HG03520 (cell line): ENCODE measurements at regions not wholly inside any gene's neighbourhood (a gene's known extent, or its start where the extent isn't known, plus 50 kb on each side); places are given as distances from the start of the nearest gene placed in this dataset.

Source experiments
- ATAC-seq: cut with Tn5 transposase; IDR thresholded peaks from one replicate; pipeline ENCODE4 v1.9.1; 2021; ENCODE audit warnings: mild to moderate bottlenecking, moderate library complexity; ENCODE audit not compliant: unreplicated experiment

DNA sequence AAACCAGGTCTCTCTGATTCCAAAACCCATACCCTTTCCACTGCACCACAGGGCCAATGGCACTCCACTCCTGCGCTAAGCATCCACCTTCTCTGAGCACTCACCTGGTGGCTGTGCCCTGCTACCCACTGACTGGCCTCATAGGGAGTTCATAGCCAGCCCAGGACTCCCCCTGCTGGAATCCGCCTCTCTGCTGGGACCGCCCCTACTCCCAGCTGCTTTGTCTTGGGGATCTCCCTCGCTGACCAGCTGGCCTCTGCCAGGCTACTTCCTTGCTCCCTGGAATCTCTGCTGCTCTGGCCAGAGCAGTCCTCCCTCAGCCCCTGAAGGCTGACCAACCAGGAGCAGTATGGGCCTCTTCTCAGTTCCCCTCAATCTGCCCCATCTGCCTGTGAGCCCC lies 129.7 kb downstream of the FAXC start:
- ATAC-seq, result peak; percentile 89

DNA sequence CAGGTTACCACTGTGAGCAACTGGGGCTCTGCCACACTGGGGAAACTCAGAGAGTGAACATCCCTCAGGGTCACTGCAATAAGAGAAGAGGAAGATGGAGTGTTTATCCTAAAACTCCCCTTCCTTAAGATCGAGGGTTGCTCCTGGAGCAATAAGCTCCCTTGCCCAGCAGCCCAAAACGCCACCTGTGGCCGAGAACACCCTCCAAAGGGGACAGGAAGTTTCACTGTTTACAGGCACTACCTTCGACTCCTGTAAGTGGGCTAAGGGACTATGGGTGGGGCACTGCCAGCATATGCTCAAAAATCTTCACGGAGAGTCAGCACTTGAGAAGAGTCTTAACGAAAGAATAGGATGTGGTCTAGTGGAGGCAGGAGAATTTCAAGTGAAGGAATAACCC lies 132.5 kb downstream of the FAXC start:
- no peak for ATAC-seq

DNA sequence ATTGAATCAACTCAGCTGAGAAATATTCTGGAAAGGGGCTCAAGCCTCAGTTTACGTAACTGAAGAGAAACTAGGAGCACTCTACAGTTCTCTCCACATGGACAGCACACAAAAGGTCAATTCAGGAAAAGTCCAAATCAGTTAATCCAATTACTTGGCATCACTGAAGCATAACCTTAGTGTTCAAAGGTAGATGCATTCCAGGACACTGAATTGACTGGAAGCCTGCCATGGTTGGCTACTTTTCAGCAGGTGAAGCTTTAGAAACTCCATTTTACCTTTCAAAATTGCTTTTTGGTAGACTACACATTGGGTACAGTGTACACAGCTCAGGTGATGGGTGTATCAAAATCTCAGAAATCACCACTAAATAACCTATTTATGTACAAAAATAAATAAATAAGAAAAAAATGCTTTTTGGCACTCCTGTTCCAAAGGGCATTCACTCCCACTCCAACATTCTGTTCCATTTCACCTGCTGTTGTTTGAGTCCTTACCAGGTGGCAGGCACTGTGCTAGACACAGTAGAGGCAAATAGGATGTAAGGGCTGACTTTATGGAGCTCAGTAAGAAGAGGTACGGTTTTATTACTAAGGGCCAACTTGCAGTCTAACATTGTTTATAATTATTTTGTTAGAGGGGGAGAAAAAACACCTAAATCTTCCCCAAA lies 153.4 kb downstream of the FAXC start:
- ATAC-seq, result no peak

DNA sequence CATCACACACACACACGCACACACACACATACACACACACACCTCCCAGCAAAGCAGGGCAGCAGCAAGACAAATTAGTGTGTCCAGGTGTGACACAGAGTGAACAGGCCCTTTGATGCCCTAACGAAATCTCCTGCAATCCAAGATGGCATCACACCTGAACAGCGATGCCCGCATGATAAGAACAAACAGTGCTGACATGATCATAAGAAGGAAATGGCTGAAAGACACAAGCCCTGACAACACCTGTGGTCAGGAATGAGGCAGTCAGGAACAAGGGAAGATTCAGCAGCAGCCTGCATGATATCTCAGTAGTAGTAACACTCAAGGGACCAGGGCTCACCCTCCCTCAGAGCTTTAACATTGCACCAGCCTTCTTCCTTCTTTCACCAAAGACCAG lies 156.9 kb downstream of the FAXC start:
- no peak for ATAC-seq

DNA sequence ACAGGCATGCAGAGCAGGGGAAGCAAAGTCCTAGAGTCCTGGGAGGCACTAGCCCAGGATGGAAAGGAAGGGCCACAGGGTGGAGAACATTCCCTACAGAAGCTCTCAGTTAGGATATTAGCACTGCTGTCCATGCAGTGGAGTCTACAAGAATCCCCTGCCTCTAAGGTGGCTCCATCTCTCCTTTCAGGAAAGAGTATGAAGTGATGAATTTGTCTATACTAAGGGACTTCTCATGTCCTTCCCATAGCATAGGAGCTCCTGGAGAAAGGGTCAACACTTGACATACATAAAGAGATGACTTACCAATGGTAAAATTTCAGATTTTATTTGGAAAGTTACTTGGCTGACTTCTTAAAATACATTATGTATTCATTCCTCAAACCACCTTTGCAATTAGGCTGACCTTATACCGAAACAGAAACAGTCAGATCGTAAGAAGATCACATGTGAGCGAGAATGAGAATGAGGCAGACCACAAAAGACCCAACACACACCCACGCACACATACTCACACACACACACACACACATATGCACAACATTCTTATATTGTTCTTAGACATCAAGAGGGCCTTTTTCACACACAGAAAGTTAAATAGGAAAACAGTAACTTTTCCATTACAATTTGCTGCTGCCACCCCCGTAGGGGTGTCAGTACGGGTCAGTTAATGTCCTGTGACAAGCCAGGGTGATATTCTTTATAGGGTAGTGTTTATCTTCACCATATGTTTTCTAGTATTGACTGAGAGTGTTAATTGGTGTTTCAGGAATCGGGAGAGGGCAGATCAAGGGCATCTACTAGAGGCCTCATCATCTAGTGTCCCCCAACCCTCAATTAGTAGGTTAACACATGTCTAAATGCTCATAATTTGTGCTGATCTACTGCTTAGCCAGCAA lies 159.4 kb downstream of the FAXC start:
- ATAC-seq, result peak; percentile 98

DNA sequence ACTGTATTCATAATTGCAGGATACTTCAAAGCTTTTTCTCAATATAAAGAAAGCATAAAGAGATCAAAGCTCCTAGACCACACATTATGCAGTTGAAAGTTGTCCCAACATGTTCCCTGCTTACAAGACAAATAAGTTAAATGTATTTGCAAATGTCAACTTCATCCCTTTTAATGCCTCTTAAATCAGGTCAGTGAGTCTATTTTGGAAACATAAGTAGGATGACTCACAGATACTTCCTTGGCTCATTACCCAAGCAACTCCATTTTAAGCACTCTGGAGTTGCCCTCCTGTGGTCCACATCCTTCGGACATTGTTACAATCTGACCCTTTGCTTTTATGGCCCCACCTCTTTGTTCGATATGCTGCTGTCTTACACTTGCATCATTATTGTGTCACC lies 162.0 kb downstream of the FAXC start:
- no peak for ATAC-seq

DNA sequence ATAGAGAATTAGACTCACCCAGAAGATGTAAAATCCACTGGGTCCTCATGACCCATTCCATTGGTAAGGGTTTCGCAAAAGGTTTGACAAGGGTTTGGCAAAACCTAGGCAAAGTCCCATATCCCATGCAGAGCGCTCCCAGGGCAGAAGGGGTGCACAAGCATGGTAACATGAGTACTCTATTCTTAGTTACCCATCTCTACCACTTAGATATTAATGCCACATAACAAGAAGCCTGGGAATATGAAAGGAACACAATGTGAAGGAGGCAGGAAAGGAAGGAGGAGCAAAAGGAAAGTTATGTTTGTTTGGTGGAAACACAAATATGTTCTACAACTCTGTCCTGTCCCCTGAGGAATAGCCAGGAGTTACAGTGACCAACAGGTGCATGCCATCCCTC lies 163.1 kb downstream of the FAXC start:
- ATAC-seq, result no peak

DNA sequence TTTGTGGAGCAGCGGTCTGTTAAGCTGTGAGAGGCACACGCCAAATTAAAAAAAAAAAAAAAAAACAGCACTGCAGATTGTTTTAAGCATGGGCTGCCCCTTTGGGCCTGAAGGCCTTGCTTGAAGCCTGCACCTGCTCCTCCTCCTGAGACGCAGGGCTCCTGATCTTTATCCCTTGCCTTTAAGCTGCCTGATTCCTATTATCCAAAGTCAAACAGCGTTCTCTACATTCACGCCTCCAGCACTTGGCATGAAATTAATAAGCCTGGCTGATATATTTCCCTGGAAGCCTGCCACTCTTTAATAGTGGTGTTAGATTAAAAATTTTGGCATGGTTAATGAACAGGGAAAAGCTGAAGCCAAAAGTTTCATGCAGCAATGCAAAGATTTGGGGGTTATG lies 163.9 kb downstream of the FAXC start:
- no peak for ATAC-seq

DNA sequence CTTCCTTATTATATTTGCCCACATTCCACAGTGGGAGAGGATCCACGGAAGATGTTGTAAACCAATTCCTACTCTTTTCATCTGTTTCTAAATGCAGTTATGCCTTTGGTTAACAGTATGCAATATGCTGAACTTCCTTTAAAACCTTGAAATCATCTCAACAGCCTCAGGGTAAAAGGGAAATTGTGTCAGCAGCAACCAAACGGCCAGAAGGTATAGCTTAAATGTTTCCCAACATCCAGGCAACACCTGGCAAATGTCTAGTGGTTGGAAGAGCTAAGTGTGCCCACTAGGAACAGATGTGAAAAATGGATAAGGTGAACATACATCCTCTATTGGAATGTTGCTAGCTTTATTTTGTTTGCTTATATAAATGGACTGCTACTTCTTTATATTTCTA lies 164.8 kb downstream of the FAXC start:
- ATAC-seq, result no peak

DNA sequence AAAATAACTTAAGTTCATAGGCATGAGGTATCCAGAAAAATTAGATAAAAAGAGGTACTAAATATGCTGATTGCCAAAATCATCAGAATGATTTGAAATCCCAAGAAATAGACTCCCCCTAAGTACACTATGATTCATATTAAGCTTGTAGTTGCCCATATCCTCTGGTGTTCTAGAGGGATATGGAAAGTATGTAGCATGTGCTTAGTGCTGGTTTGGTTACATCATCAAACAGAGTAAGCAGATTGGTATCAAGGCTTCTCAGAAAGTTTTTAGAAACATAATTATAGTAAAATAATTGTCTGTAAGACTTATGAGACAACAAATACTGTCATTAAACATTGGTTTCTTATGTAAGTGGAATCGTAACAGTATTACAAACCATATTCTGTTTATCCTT lies 166.4 kb downstream of the FAXC start:
- ATAC-seq, result no peak

DNA sequence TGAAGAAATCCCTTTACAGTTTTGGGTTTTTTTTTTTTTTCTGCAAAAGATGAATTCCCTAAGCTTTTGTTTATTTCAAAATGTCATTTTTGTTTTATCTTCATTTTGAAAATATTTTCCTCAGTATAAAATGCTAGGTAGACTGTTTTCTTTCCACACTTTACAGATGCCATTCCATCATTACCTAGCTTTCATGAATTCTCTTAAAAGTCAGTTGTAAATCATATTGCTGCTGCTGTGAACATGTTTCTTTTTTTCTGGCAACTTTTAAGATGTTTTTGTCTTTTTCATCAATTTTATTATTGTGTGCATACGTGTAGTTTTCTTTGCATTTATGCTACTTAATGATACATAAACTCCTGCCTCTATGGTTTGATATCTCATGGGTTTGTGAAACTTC lies 168.3 kb downstream of the FAXC start:
- ATAC-seq, result no peak

DNA sequence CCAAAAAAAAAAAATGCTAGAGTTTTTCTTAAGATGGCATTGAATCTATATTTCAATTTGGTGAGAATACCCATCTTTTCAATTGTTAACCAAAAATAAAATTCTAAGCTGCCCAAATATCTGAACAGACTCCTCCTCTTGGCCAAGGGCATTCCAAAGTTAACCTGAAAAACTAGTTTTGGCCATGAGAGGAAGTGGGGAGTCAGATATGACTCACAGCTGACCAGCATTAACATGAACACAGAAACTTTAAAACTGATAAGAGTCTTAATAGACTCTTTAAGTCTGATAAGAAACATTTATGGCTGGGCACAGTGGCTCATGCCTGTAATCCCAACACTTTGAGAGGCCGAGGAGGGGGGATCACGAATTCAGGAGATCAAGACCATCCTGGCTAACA lies 171.3 kb downstream of the FAXC start:
- ATAC-seq, result peak; percentile 81

DNA sequence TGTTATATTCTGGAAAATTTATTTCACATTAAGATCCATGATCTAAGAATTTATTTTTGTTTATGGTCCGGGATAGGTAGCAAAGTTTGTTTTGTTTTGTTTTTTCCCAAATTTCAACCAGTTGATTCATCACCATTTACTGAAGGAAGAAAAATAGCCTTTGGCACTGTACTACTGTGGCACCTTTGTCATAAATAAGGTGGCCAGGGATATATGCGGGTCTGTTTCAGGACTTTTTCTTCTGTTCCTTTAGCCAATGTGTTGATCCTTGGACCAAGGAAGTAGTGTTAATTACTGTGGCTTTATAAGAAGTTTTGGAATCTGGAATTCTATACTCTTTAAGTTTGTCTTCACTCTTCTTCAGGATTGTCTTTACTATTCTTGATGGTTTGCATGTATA lies 171.7 kb downstream of the FAXC start:
- ATAC-seq, result no peak

DNA sequence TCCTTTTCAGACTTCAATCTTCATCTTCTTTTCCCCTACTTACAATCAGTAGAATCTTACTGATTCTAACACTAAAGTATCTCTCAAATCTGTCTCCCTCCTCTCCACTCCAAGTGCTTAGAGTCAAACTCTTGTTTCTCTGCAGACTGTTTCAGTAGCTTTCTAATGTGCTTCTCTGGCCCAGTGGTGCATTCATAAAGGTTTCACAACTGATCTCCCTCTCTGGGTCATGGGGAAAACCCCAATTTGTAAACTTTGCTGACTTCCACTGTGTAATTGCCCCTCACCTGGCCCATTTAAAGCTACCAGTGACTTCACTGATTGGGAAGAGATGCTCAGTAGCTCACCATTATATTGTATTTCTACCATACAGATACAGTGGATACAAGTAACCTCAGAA lies 183.6 kb downstream of the FAXC start:
- ATAC-seq, result peak; percentile 95

DNA sequence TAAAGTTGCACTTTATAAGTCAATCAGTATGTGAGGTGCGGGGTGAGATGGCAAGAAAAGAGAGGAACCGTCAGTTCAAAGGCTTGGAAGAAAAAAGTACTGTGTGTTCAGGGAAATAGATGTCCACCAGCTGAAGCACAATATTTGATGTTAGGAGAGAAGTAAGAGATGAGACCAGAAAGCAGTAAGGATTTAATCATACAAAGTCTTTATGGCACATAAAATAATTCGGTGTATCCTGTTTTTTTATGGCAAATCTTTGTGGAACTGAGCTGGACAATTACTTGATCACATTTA lies 197.2 kb downstream of the FAXC start:
- ATAC-seq, result no peak

DNA sequence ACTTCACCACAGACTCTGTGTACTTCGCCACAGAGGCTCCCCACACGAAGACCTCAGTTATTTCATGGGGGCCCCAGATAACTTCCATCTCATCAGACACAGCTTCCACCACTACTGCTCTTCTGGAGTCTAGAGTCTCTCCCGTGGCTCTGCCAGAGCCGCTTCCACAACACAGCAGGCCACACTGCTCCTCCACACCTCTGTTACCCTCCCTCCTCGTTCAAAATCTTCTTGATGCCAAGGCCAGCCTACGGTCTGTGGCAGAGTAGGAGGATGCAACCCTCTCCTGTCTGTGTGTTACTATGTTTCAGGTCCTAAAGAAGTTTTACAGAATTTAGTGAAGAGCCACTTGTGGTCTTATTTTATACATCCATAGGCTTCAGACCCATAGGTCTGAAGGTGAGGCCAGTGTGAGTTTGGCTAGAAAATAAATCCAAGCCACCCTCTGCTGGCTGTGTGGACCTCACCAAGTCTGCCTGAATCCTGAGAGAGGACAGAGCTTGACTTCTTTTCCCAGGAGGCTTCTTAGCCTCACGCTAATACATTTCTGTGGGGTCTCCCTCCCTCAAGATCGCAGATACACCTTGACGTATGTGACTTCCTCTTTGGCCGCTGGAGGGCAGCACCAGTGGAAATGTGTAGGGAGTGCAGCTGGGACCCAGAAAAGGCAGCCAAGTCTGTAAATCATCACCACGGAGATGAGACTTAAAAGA lies 197.7 kb downstream of the FAXC start:
- peak; percentile 90 for ATAC-seq

DNA sequence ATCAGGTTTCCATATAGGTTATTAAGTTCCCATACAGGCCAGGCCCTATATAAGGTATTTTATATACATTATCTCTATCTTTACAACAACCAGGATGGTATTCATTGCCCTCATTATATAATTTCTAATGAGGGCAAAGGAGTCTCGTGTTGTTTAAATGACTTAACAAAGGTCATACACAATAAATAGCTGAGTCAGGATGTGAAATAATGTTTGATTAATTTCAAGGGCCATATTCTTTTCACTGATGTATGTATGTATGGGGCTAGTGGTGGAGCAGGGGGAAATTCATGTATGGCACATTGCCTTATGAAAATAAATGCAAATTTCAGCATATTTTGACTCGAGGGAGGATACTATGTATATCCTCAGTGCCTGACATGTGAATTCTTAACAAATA lies 200.7 kb downstream of the FAXC start:
- no peak for ATAC-seq

DNA sequence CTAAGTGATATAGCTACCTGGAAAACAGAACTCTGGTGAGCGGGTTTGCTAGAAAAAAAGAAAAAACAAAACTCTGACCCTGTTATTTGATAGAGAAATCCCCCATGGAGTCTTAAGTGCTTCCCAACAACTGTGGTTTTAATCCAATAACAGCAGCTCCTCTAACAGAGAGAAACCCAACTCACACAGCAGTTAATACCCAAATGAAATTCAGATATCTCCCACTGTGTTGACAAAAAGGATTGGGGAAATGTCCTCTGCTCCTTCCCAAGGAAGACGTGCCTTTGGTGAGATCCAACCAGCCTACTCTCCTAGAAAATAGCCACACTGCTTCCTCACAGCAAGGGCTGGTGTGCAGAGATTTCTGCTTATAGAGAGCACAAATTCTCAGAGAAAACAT lies 200.4 kb upstream of the FBXL4 start:
- ATAC-seq, result no peak

DNA sequence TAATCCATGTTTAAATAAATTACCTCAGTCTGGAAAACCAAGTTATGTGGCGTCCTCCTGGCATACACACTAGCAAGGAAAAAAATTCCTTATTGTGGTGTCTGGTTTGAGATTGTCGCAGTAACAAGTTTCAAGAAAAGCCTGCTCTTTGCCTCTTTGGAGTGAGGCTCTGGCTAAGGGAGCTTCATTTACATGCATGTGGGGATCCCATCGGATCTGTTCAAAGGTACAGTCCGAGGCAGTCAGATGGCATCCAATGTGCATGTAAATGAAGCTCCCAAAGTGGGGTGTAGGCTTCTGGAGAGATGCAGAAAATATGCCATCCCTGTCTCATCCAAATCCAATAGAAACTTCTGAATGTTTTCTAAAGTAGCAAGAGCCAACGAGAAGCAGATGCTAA lies 199.5 kb upstream of the FBXL4 start:
- no peak for ATAC-seq

DNA sequence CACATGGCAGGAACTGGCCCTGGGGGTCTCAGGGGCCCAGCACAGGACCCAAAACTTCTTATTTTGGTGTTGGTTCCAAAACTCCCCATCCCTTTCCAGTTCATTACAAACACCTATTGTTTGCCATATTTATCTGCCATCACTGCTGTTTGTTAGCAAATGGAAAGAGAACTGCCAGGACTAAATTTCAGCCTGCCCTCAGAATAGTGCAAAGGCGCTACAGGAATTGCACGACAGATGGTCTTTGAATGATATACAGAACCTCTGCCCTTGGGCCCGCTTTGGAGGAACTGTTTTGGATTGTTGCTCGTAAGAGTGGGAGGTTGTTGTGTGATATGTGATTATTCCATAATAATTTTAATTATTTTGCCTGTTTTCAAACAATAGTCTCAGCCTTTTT lies 199.0 kb upstream of the FBXL4 start:
- ATAC-seq, result no peak

DNA sequence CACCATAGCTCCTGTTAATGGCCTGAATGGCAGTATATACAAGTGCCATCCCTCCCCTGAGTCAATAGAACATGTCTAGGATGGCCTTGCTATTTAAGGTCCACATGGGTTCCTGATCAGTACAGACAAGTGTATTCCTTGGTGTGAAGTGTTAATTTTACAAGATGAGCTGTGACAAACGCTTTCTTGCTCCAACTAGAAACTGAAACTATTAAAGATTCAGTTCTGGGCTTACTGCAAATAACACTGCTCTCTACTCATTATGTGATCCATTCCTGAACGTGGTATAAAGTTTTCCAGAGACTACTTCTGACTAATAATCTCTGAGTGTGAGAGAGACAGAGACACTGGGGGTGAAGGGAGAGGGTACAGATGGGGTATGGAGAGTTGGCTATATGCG lies 198.0 kb upstream of the FBXL4 start:
- ATAC-seq, result no peak
